ENCODE measurements at regions not wholly inside any gene's neighbourhood (a gene's known extent, or its start where the extent isn't known, plus 50 kb on each side); places are given as distances from the start of the nearest gene placed in this dataset.

- no peak overlapping the region for H3K9ac ChIP-seq (ENCODE audit: low read depth, low read length)
- no peak overlapping the region for H3K4me2 ChIP-seq (ENCODE audit: low read length)
- peaks cover 65% of the 10 kb centered on the region for H3K27me3 ChIP-seq (ENCODE audit: control insufficient read depth, insufficient read depth, low read length)
- no peaks in the 10 kb centered on the region for H3K36me3 ChIP-seq (ENCODE audit: insufficient read depth, low read length)
- no peaks in the 10 kb centered on the region for H3K9me3 ChIP-seq (replicated peaks; ENCODE audit: low read length)
- no peak overlapping the region for H3K4me3 ChIP-seq (ENCODE audit: low read length)
- H3K4me1 ChIP-seq (ENCODE audit: control insufficient read depth, insufficient read depth, low read length) = peaks cover 12% of the 10 kb centered on the region
These were observed 188.1 kb upstream of the PMEPA1 start for GRCh38 chr20:57897891-57898290.

- H3K4me1 ChIP-seq (ENCODE audit: control insufficient read depth, insufficient read depth, low read length) = peaks cover 10% of the 10 kb centered on the region
- no peaks in the 10 kb centered on the region for H3K36me3 ChIP-seq (ENCODE audit: insufficient read depth, low read length)
- H3K4me3 ChIP-seq (ENCODE audit: low read length) = no peak overlapping the region
- H3K27me3 ChIP-seq (ENCODE audit: control insufficient read depth, insufficient read depth, low read length) = peaks cover 70% of the 10 kb centered on the region
- no peaks in the 10 kb centered on the region for H3K9me3 ChIP-seq (replicated peaks; ENCODE audit: low read length)
- H3K4me2 ChIP-seq (ENCODE audit: low read length) = no peak overlapping the region
- no peak overlapping the region for H3K9ac ChIP-seq (ENCODE audit: low read depth, low read length)
These were observed 187.5 kb upstream of the PMEPA1 start for GRCh38 chr20:57897156-57897874.

- no peaks in the 10 kb centered on the region for H3K9me3 ChIP-seq (replicated peaks; ENCODE audit: low read length)
These were observed 186.7 kb upstream of the PMEPA1 start for GRCh38 chr20:57896563-57896962.

GRCh38 chr20:57896017-57896416, 186.2 kb upstream of the PMEPA1 start:
- H3K27me3 ChIP-seq (ENCODE audit: control insufficient read depth, insufficient read depth, low read length) = peaks cover 63% of the 10 kb centered on the region

More at GRCh38 chr20:57896563-57896962, 186.7 kb upstream of the PMEPA1 start:
- no peak overlapping the region for H3K9ac ChIP-seq (ENCODE audit: low read depth, low read length)
- H3K4me1 ChIP-seq (ENCODE audit: control insufficient read depth, insufficient read depth, low read length) = peaks cover 6% of the 10 kb centered on the region
- peaks cover 68% of the 10 kb centered on the region for H3K27me3 ChIP-seq (ENCODE audit: control insufficient read depth, insufficient read depth, low read length)
- no peak overlapping the region for H3K4me2 ChIP-seq (ENCODE audit: low read length)
- H3K4me3 ChIP-seq (ENCODE audit: low read length) = no peak overlapping the region
- H3K36me3 ChIP-seq (ENCODE audit: insufficient read depth, low read length) = no peaks in the 10 kb centered on the region

GRCh38 chr20:57895161-57895855, 185.5 kb upstream of the PMEPA1 start:
- Histone ChIP-seq H3K27me3 (ENCODE audit: control insufficient read depth, insufficient read depth, low read length) (peaks cover 58% of the 10 kb centered on the region), H3K4me3 (ENCODE audit: low read length) (no peak overlapping the region), H3K4me1 (ENCODE audit: control insufficient read depth, insufficient read depth, low read length) (peaks cover 6% of the 10 kb centered on the region), H3K36me3 (ENCODE audit: insufficient read depth, low read length) (no peaks in the 10 kb centered on the region), H3K4me2 (ENCODE audit: low read length) (no peak overlapping the region), H3K9me3 (replicated peaks; ENCODE audit: low read length) (no peaks in the 10 kb centered on the region), H3K9ac (ENCODE audit: low read depth, low read length) (no peak overlapping the region)

More at GRCh38 chr20:57896017-57896416, 186.2 kb upstream of the PMEPA1 start:
- no peak overlapping the region for H3K4me3 ChIP-seq (ENCODE audit: low read length)
- H3K9ac ChIP-seq (ENCODE audit: low read depth, low read length) = no peak overlapping the region
- peaks cover 6% of the 10 kb centered on the region for H3K4me1 ChIP-seq (ENCODE audit: control insufficient read depth, insufficient read depth, low read length)
- H3K4me2 ChIP-seq (ENCODE audit: low read length) = no peak overlapping the region
- no peaks in the 10 kb centered on the region for H3K36me3 ChIP-seq (ENCODE audit: insufficient read depth, low read length)
- H3K9me3 ChIP-seq (replicated peaks; ENCODE audit: low read length) = no peaks in the 10 kb centered on the region

- H3K4me2 ChIP-seq (ENCODE audit: low read length) = no peak overlapping the region
- H3K9me3 ChIP-seq (replicated peaks; ENCODE audit: low read length) = no peaks in the 10 kb centered on the region
- H3K36me3 ChIP-seq (ENCODE audit: insufficient read depth, low read length) = no peaks in the 10 kb centered on the region
- H3K9ac ChIP-seq (ENCODE audit: low read depth, low read length) = no peak overlapping the region
- H3K27me3 ChIP-seq (ENCODE audit: control insufficient read depth, insufficient read depth, low read length) = peaks cover 51% of the 10 kb centered on the region
- peaks cover 3% of the 10 kb centered on the region for H3K4me1 ChIP-seq (ENCODE audit: control insufficient read depth, insufficient read depth, low read length)
- H3K4me3 ChIP-seq (ENCODE audit: low read length) = no peak overlapping the region
These were observed 184.7 kb upstream of the PMEPA1 start for GRCh38 chr20:57894522-57894921.

GRCh38 chr20:57894096-57894495, 184.3 kb upstream of the PMEPA1 start:
- Histone ChIP-seq H3K4me2 (ENCODE audit: low read length) (no peak overlapping the region), H3K27me3 (ENCODE audit: control insufficient read depth, insufficient read depth, low read length) (peaks cover 46% of the 10 kb centered on the region), H3K36me3 (ENCODE audit: insufficient read depth, low read length) (no peaks in the 10 kb centered on the region), H3K4me1 (ENCODE audit: control insufficient read depth, insufficient read depth, low read length) (no peaks in the 10 kb centered on the region), H3K4me3 (ENCODE audit: low read length) (no peak overlapping the region), H3K9ac (ENCODE audit: low read depth, low read length) (no peak overlapping the region), H3K9me3 (replicated peaks; ENCODE audit: low read length) (no peaks in the 10 kb centered on the region)

- H3K9me3 ChIP-seq (replicated peaks; ENCODE audit: low read length) = no peaks in the 10 kb centered on the region
- no peaks in the 10 kb centered on the region for H3K36me3 ChIP-seq (ENCODE audit: insufficient read depth, low read length)
- H3K27me3 ChIP-seq (ENCODE audit: control insufficient read depth, insufficient read depth, low read length) = peaks cover 40% of the 10 kb centered on the region
- H3K9ac ChIP-seq (ENCODE audit: low read depth, low read length) = no peak overlapping the region
- H3K4me3 ChIP-seq (ENCODE audit: low read length) = no peak overlapping the region
- no peak overlapping the region for H3K4me2 ChIP-seq (ENCODE audit: low read length)
- H3K4me1 ChIP-seq (ENCODE audit: control insufficient read depth, insufficient read depth, low read length) = no peaks in the 10 kb centered on the region
These were observed 183.7 kb upstream of the PMEPA1 start for GRCh38 chr20:57893366-57893999.

GRCh38 chr20:57892471-57892870, 182.7 kb upstream of the PMEPA1 start:
- Histone ChIP-seq H3K4me1 (ENCODE audit: control insufficient read depth, insufficient read depth, low read length) (no peaks in the 10 kb centered on the region), H3K4me3 (ENCODE audit: low read length) (no peak overlapping the region), H3K9ac (ENCODE audit: low read depth, low read length) (no peak overlapping the region), H3K9me3 (replicated peaks; ENCODE audit: low read length) (no peaks in the 10 kb centered on the region), H3K27me3 (ENCODE audit: control insufficient read depth, insufficient read depth, low read length) (peaks cover 38% of the 10 kb centered on the region), H3K36me3 (ENCODE audit: insufficient read depth, low read length) (no peaks in the 10 kb centered on the region), H3K4me2 (ENCODE audit: low read length) (no peak overlapping the region)

GRCh38 chr20:57891014-57891413, 181.2 kb upstream of the PMEPA1 start:
- Histone ChIP-seq H3K27me3 (ENCODE audit: control insufficient read depth, insufficient read depth, low read length) (peaks cover 25% of the 10 kb centered on the region), H3K9ac (ENCODE audit: low read depth, low read length) (no peak overlapping the region), H3K4me3 (ENCODE audit: low read length) (no peak overlapping the region), H3K36me3 (ENCODE audit: insufficient read depth, low read length) (no peaks in the 10 kb centered on the region), H3K4me1 (ENCODE audit: control insufficient read depth, insufficient read depth, low read length) (no peaks in the 10 kb centered on the region), H3K9me3 (replicated peaks; ENCODE audit: low read length) (no peaks in the 10 kb centered on the region), H3K4me2 (ENCODE audit: low read length) (no peak overlapping the region)

- peaks cover 22% of the 10 kb centered on the region for H3K27me3 ChIP-seq (ENCODE audit: control insufficient read depth, insufficient read depth, low read length)
- H3K9me3 ChIP-seq (replicated peaks; ENCODE audit: low read length) = no peaks in the 10 kb centered on the region
- no peaks in the 10 kb centered on the region for H3K4me1 ChIP-seq (ENCODE audit: control insufficient read depth, insufficient read depth, low read length)
These were observed 180.5 kb upstream of the PMEPA1 start for GRCh38 chr20:57890202-57890800.

More at GRCh38 chr20:57890202-57890800, 180.5 kb upstream of the PMEPA1 start:
- no peak overlapping the region for H3K4me2 ChIP-seq (ENCODE audit: low read length)
- H3K9ac ChIP-seq (ENCODE audit: low read depth, low read length) = no peak overlapping the region
- no peaks in the 10 kb centered on the region for H3K36me3 ChIP-seq (ENCODE audit: insufficient read depth, low read length)
- no peak overlapping the region for H3K4me3 ChIP-seq (ENCODE audit: low read length)
